Stimulated activated CD4-positive, alpha-beta T cell treated with anti-CD3 and anti-CD28 coated beads, Interleukin-4, amount 100 ng/mL, for 1 hour (primary cell): ENCODE measurements at regions not wholly inside any gene's neighbourhood (a gene's known extent, or its start where the extent isn't known, plus 50 kb on each side); places are given as distances from the start of the nearest gene placed in this dataset.
"Not testable (repeated sequence)": the region's sequence is repeated elsewhere in the genome, so short reads cannot be mapped to it uniquely, and the experiment has no call there.

ENCODE experiments used
- DNase-seq: peaks from one replicate; pipeline ENCODE4 v3.0.0-alpha.2; 2020

GRCh38 chr9:16057541-16057940, 504.7 kb downstream of the CCDC171 start:
- no peak for DNase-seq

- no peak for DNase-seq
Measured at GRCh38 chr9:16058131-16058549, 505.3 kb downstream of the CCDC171 start.

- no peak for DNase-seq
Measured at GRCh38 chr9:16060436-16061129, 507.7 kb downstream of the CCDC171 start.

- DNase-seq: no peak
Measured at GRCh38 chr9:16062542-16063240, 509.8 kb downstream of the CCDC171 start.

GRCh38 chr9:16063241-16063591, 510.4 kb downstream of the CCDC171 start:
- no peak for DNase-seq

- no peak for DNase-seq
Measured at GRCh38 chr9:16064771-16065170, 511.9 kb downstream of the CCDC171 start.

- not testable (repeated sequence) for DNase-seq
Measured at GRCh38 chr9:16066201-16066600, 513.4 kb downstream of the CCDC171 start.

GRCh38 chr9:16068476-16068875, 515.6 kb downstream of the CCDC171 start:
- no peak for DNase-seq

GRCh38 chr9:16069249-16069648, 516.4 kb downstream of the CCDC171 start:
- no peak for DNase-seq

GRCh38 chr9:16069671-16070454, 517.0 kb downstream of the CCDC171 start:
- no peak for DNase-seq

- DNase-seq: no peak
Measured at GRCh38 chr9:16070455-16071145, 517.8 kb downstream of the CCDC171 start.

GRCh38 chr9:16071400-16071799, 518.6 kb downstream of the CCDC171 start:
- DNase-seq: no peak

GRCh38 chr9:16074963-16075362, 522.1 kb downstream of the CCDC171 start:
- DNase-seq: no peak

- DNase-seq: no peak
Measured at GRCh38 chr9:16075696-16076095, 522.9 kb downstream of the CCDC171 start.

- DNase-seq: no peak
Measured at GRCh38 chr9:16076511-16076910, 523.7 kb downstream of the CCDC171 start.

- DNase-seq: no peak
Measured at GRCh38 chr9:16082796-16083195, 530.0 kb downstream of the CCDC171 start.

- no peak for DNase-seq
Measured at GRCh38 chr9:16085167-16085726, 532.4 kb downstream of the CCDC171 start.

GRCh38 chr9:16090907-16091629, 538.2 kb downstream of the CCDC171 start:
- DNase-seq: no peak

GRCh38 chr9:16092142-16093091, 539.6 kb downstream of the CCDC171 start:
- no peak for DNase-seq

- no peak for DNase-seq
Measured at GRCh38 chr9:16098306-16098705, 545.5 kb downstream of the CCDC171 start.
